Panc1 (cell line): ENCODE measurements at regions not wholly inside any gene's neighbourhood (a gene's known extent, or its start where the extent isn't known, plus 50 kb on each side); places are given as distances from the start of the nearest gene placed in this dataset.

ENCODE experiments used
- ATAC-seq: fragments of 200-7000 bp; cut with Tn5 transposase; 2 replicates; pipeline ENCODE4 v1.9.1; 2020; ENCODE audit warnings: mild to moderate bottlenecking, moderate library complexity
- BruUV-seq: library from RNA; stranded (reverse); fragments of 400-500 nt; replicated peaks from 2 replicates; lab custom pipeline; 2021; lab: Mats Ljungman, UMichigan
- CTCF ChIA-PET: fragments of 300-600 bp; sonication (Branson Sonifier 250); formaldehyde crosslinking; loops from one replicate; lab custom pipeline; 2022; ENCODE audit warnings: antibody characterized with exemption; lab: Charles Lee
- POLR2A ChIA-PET: fragments of 300-600 bp; sonication (Branson Sonifier 250); formaldehyde crosslinking; loops from one replicate; lab custom pipeline; 2022; ENCODE audit warnings: antibody characterized with exemption; lab: Charles Lee
- DNase-seq: peaks from one replicate; pipeline ENCODE4 v3.0.0-alpha.2; 2010; ENCODE audit warnings: low read depth, low spot score
- H3K27ac ChIP-seq: 2 replicates; pipeline ENCODE4 v1.5.1; 2011; ENCODE audit warnings: mild to moderate bottlenecking, low read length, inconsistent platforms
- H3K27me3 ChIP-seq: fragments of 200-500 bp; sonication (Bioruptor generic); 2 replicates; pipeline ENCODE4 v1.6.0; 2014; ENCODE audit warnings: low read length, inconsistent platforms; ENCODE audit not compliant: control insufficient read depth, insufficient read depth
- H3K36me3 ChIP-seq: fragments of 200-500 bp; sonication (Bioruptor generic); 2 replicates; pipeline ENCODE4 v1.5.1; 2014; ENCODE audit warnings: inconsistent platforms, mild to moderate bottlenecking, low read length, moderate library complexity; ENCODE audit not compliant: control insufficient read depth, insufficient read depth
- H3K4me1 ChIP-seq: 2 replicates; pipeline ENCODE4 v1.5.1; 2011; ENCODE audit warnings: inconsistent platforms, mild to moderate bottlenecking, low read length, moderate library complexity; ENCODE audit not compliant: control insufficient read depth, insufficient read depth
- H3K4me3 ChIP-seq, 2 experiments: 2 replicates each; pipeline ENCODE4 v1.5.1; 2011 to 2012; ENCODE audit warnings: low read depth in 2 of 2, low read length in 2 of 2, mild to moderate bottlenecking in 2 of 2, inconsistent platforms in 1 of 2, moderate library complexity in 1 of 2
- H3K9me3 ChIP-seq: fragments of 200-500 bp; sonication (Bioruptor generic); 2 replicates; pipeline ENCODE4 v1.5.1; 2014; ENCODE audit warnings: low read depth, mild to moderate bottlenecking, inconsistent platforms, low read length, moderate library complexity; ENCODE audit not compliant: control insufficient read depth, insufficient read depth
- POLR2AphosphoS5 ChIP-seq: IDR thresholded peaks from 2 replicates; pipeline ENCODE4 v1.6.1; 2012; ENCODE audit warnings: mild to moderate bottlenecking, low read depth, low read length, moderate library complexity
- SIN3A ChIP-seq: IDR thresholded peaks from 2 replicates; pipeline ENCODE4 v1.6.1; 2012; ENCODE audit warnings: low read depth, mild to moderate bottlenecking, low read length, moderate library complexity, borderline replicate concordance; ENCODE audit not compliant: insufficient read depth
- TCF7L2 ChIP-seq: IDR thresholded peaks from 2 replicates; pipeline ENCODE4 v1.6.1; 2011; ENCODE audit warnings: mild to moderate bottlenecking, low read depth, low read length, inconsistent platforms
- in situ Hi-C: cut with HindIII; loops from 2 replicates; pipeline ENCODE4 v1.10.0; 2016; ENCODE audit warnings: low sequenced_read_pairs, low pct_unique_long_range_greater_than_20kb
- intact Hi-C: fragments of 100-400 bp; cut with micrococcal nuclease; formaldehyde crosslinking; loops from one replicate; pipeline ENCODE4 v1.10.0; 2022; ENCODE audit not compliant: unreplicated experiment
- TF ChIP-seq, protein P1 (sequence below): fragments of 450-650 bp; IDR thresholded peaks from 2 replicates; pipeline ENCODE4 v1.5.1; 2017; ENCODE audit warnings: mild to moderate bottlenecking
- TF ChIP-seq, protein P2 (sequence below), 2 experiments: IDR thresholded peaks; 2 replicates each; pipeline ENCODE4 v1.6.1; 2011 to 2012; ENCODE audit warnings: low read depth in 2 of 2, control low read depth in 1 of 2, low read length in 1 of 2, mild to moderate bottlenecking in 1 of 2, moderate library complexity in 1 of 2; ENCODE audit not compliant: insufficient read depth in 1 of 2

- CTCF ChIA-PET: interaction anchor here (0.6 kb wide), 1 partner anchor 26 kb away, joined by 3 read pairs; no protein-coding TSS in a partner anchor
- Histone ChIP-seq H3K4me1 (peaks cover 4% of the 10 kb centered on the region; the same call in 1 of the 2 replicates), H3K36me3 (no peaks in the 10 kb centered on the region), H3K4me3 (no peak overlapping the region), H3K27ac (no peak overlapping the region), H3K27me3 (no peaks in the 10 kb centered on the region), H3K9me3 (no peaks in the 10 kb centered on the region)
- no TSS peak for BruUV-seq
- intact Hi-C loops (loop anchor here (10.0 kb wide), 1 partner anchor 333 kb away; no protein-coding TSS in a partner anchor), in situ Hi-C loops (no loop called here)
- TF ChIP-seq, protein P1, sequence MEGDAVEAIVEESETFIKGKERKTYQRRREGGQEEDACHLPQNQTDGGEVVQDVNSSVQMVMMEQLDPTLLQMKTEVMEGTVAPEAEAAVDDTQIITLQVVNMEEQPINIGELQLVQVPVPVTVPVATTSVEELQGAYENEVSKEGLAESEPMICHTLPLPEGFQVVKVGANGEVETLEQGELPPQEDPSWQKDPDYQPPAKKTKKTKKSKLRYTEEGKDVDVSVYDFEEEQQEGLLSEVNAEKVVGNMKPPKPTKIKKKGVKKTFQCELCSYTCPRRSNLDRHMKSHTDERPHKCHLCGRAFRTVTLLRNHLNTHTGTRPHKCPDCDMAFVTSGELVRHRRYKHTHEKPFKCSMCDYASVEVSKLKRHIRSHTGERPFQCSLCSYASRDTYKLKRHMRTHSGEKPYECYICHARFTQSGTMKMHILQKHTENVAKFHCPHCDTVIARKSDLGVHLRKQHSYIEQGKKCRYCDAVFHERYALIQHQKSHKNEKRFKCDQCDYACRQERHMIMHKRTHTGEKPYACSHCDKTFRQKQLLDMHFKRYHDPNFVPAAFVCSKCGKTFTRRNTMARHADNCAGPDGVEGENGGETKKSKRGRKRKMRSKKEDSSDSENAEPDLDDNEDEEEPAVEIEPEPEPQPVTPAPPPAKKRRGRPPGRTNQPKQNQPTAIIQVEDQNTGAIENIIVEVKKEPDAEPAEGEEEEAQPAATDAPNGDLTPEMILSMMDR: no peak
- TF ChIP-seq, protein P2, sequence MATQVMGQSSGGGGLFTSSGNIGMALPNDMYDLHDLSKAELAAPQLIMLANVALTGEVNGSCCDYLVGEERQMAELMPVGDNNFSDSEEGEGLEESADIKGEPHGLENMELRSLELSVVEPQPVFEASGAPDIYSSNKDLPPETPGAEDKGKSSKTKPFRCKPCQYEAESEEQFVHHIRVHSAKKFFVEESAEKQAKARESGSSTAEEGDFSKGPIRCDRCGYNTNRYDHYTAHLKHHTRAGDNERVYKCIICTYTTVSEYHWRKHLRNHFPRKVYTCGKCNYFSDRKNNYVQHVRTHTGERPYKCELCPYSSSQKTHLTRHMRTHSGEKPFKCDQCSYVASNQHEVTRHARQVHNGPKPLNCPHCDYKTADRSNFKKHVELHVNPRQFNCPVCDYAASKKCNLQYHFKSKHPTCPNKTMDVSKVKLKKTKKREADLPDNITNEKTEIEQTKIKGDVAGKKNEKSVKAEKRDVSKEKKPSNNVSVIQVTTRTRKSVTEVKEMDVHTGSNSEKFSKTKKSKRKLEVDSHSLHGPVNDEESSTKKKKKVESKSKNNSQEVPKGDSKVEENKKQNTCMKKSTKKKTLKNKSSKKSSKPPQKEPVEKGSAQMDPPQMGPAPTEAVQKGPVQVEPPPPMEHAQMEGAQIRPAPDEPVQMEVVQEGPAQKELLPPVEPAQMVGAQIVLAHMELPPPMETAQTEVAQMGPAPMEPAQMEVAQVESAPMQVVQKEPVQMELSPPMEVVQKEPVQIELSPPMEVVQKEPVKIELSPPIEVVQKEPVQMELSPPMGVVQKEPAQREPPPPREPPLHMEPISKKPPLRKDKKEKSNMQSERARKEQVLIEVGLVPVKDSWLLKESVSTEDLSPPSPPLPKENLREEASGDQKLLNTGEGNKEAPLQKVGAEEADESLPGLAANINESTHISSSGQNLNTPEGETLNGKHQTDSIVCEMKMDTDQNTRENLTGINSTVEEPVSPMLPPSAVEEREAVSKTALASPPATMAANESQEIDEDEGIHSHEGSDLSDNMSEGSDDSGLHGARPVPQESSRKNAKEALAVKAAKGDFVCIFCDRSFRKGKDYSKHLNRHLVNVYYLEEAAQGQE (IDR thresholded peaks at IDR 0.05; ENCODE audit: insufficient read depth in 1 of 2, low read depth in 2 of 2, low read length in 1 of 2): no peak
- no peak for TF ChIP-seq SIN3A
- no peak for TF ChIP-seq TCF7L2
- no peak for TF ChIP-seq POLR2AphosphoS5
- DNase-seq: no peak
- POLR2A ChIA-PET: interaction anchor here (0.7 kb wide), 2 partner anchors 346 to 513 kb away, joined by 3 to 5 read pairs; no protein-coding TSS in a partner anchor
- no peak for ATAC-seq
Measured at GRCh38 chr12:25768151-25768550, 190.3 kb upstream of the RASSF8 start.

GRCh38 chr12:25769082-25769945 lies 189.2 kb upstream of the RASSF8 start:
- ChIA-PET POLR2A (interaction anchor here (0.5 kb wide), 1 partner anchor 795 kb away, joined by 3 read pairs; no protein-coding TSS in a partner anchor), CTCF (no interaction called here)
- TF ChIP-seq, protein P2 (IDR thresholded peaks at IDR 0.05; ENCODE audit: insufficient read depth in 1 of 2, low read depth in 2 of 2, low read length in 1 of 2): no peak
- TF ChIP-seq SIN3A (no peak), POLR2AphosphoS5 (no peak), TCF7L2 (no peak)
- TF ChIP-seq, protein P1: no peak
- Histone ChIP-seq H3K27ac (peak overlapping the region; percentile 3; the same call in 1 of the 2 replicates), H3K27me3 (no peaks in the 10 kb centered on the region), H3K9me3 (no peaks in the 10 kb centered on the region), H3K4me3 (no peak overlapping the region), H3K36me3 (no peaks in the 10 kb centered on the region), H3K4me1 (peaks cover 4% of the 10 kb centered on the region; the same call in 1 of the 2 replicates)
- intact Hi-C loops (loop anchor here (10.0 kb wide), 1 partner anchor 335 kb away; no protein-coding TSS in a partner anchor), in situ Hi-C loops (no loop called here)
- ATAC-seq (peak; percentile 95), DNase-seq (no peak)
- no TSS peak for BruUV-seq
